Osteoblast (primary cell): ENCODE measurements at regions not wholly inside any gene's neighbourhood (a gene's known extent, or its start where the extent isn't known, plus 50 kb on each side); places are given as distances from the start of the nearest gene placed in this dataset.

Source experiments
- DNase-seq: peaks from one replicate; pipeline ENCODE4 v3.0.0; 2011; ENCODE audit warnings: low spot score, mixed read lengths; ENCODE audit not compliant: insufficient read length; ENCODE audit errors: missing footprints
- H2AFZ ChIP-seq: 2 replicates; pipeline ENCODE4 v1.6.0; 2011; ENCODE audit warnings: mild to moderate bottlenecking, low read length
- H3K27ac ChIP-seq: 2 replicates; pipeline ENCODE4 v1.5.1; 2011; ENCODE audit warnings: mild to moderate bottlenecking, low read depth, low read length, moderate library complexity
- H3K27me3 ChIP-seq: 2 replicates; pipeline ENCODE4 v1.6.0; 2012; ENCODE audit warnings: mild to moderate bottlenecking, control low read depth, inconsistent platforms, low read length, moderate library complexity; ENCODE audit not compliant: insufficient read depth
- H3K36me3 ChIP-seq: 2 replicates; pipeline ENCODE4 v1.5.1; 2011; ENCODE audit warnings: mild to moderate bottlenecking, low read length, control low read depth, moderate library complexity; ENCODE audit not compliant: insufficient read depth
- H3K4me1 ChIP-seq: 2 replicates; pipeline ENCODE4 v1.5.1; 2011; ENCODE audit warnings: mild to moderate bottlenecking, low read length, control low read depth, moderate library complexity; ENCODE audit not compliant: insufficient read depth
- H3K4me2 ChIP-seq: 2 replicates; pipeline ENCODE4 v1.6.0; 2011; ENCODE audit warnings: mild to moderate bottlenecking, low read length; ENCODE audit not compliant: insufficient read depth
- H3K4me3 ChIP-seq: fragments of 200-600 bp; sonication (generic); 3 replicates; pipeline ENCODE4 v1.5.1; 2012; ENCODE audit warnings: mild to moderate bottlenecking, low read length, inconsistent platforms; ENCODE audit not compliant: insufficient read depth
- H3K79me2 ChIP-seq: 2 replicates; pipeline ENCODE4 v1.6.0; 2012; ENCODE audit warnings: mild to moderate bottlenecking, low read length, control low read depth, inconsistent platforms; ENCODE audit not compliant: insufficient read depth
- H3K9me3 ChIP-seq: 2 replicates; pipeline ENCODE4 v1.5.1; 2011; ENCODE audit warnings: low read depth, low read length, control low read depth
- H4K20me1 ChIP-seq: 2 replicates; pipeline ENCODE4 v1.6.0; 2012; ENCODE audit warnings: mild to moderate bottlenecking, low read length, control low read depth; ENCODE audit not compliant: insufficient read depth
- TF ChIP-seq, protein P1 (sequence below): IDR thresholded peaks from 2 replicates; pipeline ENCODE4 v1.5.1; 2011; ENCODE audit warnings: mild to moderate bottlenecking, low read depth, low read length, moderate library complexity; ENCODE audit errors: extremely low read depth

DNA sequence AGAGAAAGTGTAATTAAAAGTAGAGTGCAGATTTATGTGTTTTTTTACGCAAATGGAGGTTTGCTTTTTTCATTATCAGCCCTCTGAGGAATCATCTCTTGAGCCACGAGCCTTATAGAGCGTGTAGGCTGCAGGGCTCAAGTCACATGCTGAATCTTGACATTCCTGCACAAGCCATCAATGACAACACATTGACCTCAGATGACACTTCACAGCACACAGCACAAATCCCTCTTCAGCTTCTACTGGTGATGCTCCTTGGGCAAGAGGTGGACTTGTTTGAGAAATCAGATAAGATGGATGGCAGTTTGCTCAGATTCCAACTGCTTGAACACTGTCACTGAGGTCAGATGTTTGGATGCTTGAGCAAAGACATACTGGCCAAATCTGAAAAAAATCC, 250.6 kb downstream of the SNCA start:
- Histone ChIP-seq H3K4me3 (no peak overlapping the region), H2AFZ (no peak overlapping the region), H3K36me3 (no peaks in the 10 kb centered on the region), H4K20me1 (no peaks in the 10 kb centered on the region), H3K27ac (no peak overlapping the region), H3K27me3 (peaks cover 8% of the 10 kb centered on the region), H3K79me2 (no peaks in the 10 kb centered on the region), H3K9me3 (no peaks in the 10 kb centered on the region), H3K4me1 (no peaks in the 10 kb centered on the region), H3K4me2 (no peak overlapping the region)
- TF ChIP-seq, protein P1, sequence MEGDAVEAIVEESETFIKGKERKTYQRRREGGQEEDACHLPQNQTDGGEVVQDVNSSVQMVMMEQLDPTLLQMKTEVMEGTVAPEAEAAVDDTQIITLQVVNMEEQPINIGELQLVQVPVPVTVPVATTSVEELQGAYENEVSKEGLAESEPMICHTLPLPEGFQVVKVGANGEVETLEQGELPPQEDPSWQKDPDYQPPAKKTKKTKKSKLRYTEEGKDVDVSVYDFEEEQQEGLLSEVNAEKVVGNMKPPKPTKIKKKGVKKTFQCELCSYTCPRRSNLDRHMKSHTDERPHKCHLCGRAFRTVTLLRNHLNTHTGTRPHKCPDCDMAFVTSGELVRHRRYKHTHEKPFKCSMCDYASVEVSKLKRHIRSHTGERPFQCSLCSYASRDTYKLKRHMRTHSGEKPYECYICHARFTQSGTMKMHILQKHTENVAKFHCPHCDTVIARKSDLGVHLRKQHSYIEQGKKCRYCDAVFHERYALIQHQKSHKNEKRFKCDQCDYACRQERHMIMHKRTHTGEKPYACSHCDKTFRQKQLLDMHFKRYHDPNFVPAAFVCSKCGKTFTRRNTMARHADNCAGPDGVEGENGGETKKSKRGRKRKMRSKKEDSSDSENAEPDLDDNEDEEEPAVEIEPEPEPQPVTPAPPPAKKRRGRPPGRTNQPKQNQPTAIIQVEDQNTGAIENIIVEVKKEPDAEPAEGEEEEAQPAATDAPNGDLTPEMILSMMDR: no peak
- DNase-seq: peak; percentile 4

DNA sequence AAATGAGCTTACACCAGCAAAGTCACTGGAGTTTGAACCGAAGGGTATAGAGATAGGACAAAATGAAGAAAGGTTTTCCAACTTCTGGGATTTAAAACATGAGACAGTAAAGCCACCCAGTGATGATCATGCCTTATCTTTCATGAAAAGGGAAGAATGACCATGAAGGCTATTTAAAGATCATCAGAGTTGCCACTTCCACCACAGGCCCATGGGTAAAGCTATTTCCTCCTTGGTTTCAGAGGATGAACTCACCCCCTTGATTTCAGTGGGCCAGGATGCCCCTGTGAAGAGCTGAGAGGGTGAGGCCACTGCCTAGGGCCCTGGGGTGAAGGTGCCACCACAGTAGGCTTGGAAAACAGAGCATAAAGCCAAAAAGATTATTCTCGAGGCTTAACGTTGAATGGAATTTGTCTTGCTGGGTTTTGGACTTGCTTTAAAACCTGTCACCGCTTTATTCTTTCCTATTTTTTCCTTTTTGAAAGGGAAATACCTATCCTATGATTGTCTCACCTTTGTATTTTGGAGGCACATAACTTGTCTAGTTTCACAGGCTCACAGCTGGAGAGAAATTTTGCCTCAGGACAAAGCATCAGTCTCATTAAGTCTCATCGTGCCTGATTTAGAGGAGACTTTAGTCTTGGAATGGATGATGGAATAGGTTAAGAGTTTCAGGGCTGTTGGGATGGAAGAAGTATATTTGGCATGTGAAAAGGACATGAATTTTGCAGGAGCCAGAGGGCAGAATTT, 254.0 kb downstream of the SNCA start:
- H3K27me3 ChIP-seq: peaks cover 8% of the 10 kb centered on the region
- DNase-seq: no peak
- no peak overlapping the region for H3K27ac ChIP-seq
- no peak overlapping the region for H3K4me2 ChIP-seq
- TF ChIP-seq, protein P1: no peak
- H3K4me3 ChIP-seq: no peak overlapping the region
- no peaks in the 10 kb centered on the region for H3K36me3 ChIP-seq
- H4K20me1 ChIP-seq: no peaks in the 10 kb centered on the region
- no peaks in the 10 kb centered on the region for H3K9me3 ChIP-seq
- no peaks in the 10 kb centered on the region for H3K79me2 ChIP-seq
- H2AFZ ChIP-seq: no peak overlapping the region
- H3K4me1 ChIP-seq: no peaks in the 10 kb centered on the region

DNA sequence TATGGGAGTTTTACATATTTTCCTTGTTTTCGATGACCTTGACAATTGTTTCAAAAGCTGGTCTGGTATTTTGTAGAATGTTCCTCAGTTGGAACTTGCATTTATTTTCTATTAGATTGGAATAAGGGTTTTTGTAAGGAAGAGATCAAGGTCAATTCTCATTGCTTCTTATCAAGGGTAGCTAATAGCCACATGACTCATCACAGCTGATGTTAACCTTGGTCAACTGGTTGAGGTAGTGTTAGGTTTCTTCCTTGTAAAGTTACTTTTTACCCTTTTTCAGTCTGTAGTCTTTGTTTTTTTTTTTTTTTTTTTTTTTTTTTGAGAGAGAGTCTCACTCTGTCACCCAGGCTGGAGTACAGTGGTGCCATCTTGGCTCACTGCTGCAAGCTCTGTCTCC, 257.2 kb downstream of the SNCA start:
- TF ChIP-seq, protein P1: no peak
- H3K27me3 ChIP-seq: peaks cover 4% of the 10 kb centered on the region
- H3K9me3 ChIP-seq: no peaks in the 10 kb centered on the region
- H3K79me2 ChIP-seq: no peaks in the 10 kb centered on the region
- H3K27ac ChIP-seq: no peak overlapping the region
- H2AFZ ChIP-seq: no peak overlapping the region
- no peak overlapping the region for H3K4me2 ChIP-seq
- DNase-seq: no peak
- no peaks in the 10 kb centered on the region for H3K36me3 ChIP-seq
- H3K4me3 ChIP-seq: no peak overlapping the region
- no peaks in the 10 kb centered on the region for H3K4me1 ChIP-seq
- H4K20me1 ChIP-seq: no peaks in the 10 kb centered on the region

DNA sequence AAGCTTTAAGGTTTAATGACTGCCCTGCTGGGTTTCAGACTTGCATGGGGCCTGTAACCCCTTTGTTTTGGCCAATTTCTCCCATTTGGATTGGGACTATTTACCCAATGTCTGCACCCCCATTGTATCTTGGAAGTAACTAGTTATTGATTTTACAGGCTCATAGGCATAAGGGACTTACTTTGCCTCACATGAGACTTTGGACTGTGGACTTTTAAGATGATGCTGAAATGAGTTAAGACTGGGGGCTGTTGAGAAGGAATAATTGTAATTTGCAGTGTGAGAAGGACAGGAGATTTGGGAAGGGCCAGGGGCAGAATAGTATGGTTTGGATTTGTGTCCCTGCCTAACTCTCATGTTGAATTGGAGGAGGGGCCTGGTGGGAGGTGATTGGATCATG, 260.7 kb downstream of the SNCA start:
- Histone ChIP-seq H3K36me3 (no peaks in the 10 kb centered on the region), H3K4me2 (no peak overlapping the region)
- TF ChIP-seq, protein P1: no peak

More for the DNA sequence above, 260.7 kb downstream of the SNCA start:
- no peak for DNase-seq
- Histone ChIP-seq H3K9me3 (no peaks in the 10 kb centered on the region), H3K27ac (no peak overlapping the region), H3K4me1 (no peaks in the 10 kb centered on the region), H4K20me1 (no peaks in the 10 kb centered on the region), H3K27me3 (no peaks in the 10 kb centered on the region), H3K4me3 (no peak overlapping the region), H2AFZ (no peak overlapping the region), H3K79me2 (no peaks in the 10 kb centered on the region)
